Activated CD4-positive, alpha-beta T cell treated with anti-CD3 and anti-CD28 coated beads, Interleukin-2, amount 50 U/mL, for 1 hour (primary cell): ENCODE measurements at regions not wholly inside any gene's neighbourhood (a gene's known extent, or its start where the extent isn't known, plus 50 kb on each side); places are given as distances from the start of the nearest gene placed in this dataset.

Experiments
- DNase-seq: peaks from one replicate; pipeline ENCODE4 v3.0.0-alpha.2; 2020

- DNase-seq = no peak
These were observed 62.2 kb upstream of the TES start for GRCh38 chr7:116148108-116148507.

DNA sequence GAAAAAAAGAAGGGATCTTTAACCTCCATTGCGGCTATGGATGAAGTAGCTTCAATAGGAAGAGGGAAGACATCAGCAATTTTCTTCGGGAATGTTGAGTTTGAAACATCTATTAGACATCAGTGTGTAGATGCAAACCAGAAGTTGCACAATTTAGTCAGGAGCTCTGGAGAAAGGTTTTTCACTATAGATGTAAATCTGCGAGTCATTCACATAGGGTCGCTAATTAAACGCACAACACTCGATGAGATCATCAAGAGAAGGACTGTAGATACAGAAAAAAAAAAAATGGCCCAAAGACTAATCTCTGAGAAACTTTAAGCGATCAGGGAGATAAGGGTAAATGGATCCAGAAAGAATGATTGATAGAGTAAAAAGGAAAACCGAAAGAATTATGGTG, 61.7 kb upstream of the TES start:
- no peak for DNase-seq

DNA sequence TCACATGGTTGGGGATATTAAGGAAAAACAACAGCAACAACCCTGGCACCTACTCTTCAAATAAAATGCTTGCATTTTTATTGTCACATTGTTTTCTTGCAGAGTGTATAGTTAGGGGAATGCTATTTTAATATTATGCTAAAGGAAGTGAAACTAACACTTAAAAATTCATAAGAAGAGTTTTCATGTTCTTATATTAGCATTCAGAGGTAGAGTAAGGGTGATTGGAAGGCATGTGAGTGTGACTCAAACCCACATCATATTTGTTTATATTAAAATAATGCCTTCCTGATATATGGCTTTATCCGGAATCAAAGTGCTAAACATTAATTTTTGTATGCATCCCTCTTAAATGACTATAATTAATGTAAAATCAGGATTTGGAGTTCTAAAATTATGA, 59.8 kb upstream of the TES start:
- no peak for DNase-seq

GRCh38 chr7:116152276-116152675, 58.1 kb upstream of the TES start:
- no peak for DNase-seq

DNA sequence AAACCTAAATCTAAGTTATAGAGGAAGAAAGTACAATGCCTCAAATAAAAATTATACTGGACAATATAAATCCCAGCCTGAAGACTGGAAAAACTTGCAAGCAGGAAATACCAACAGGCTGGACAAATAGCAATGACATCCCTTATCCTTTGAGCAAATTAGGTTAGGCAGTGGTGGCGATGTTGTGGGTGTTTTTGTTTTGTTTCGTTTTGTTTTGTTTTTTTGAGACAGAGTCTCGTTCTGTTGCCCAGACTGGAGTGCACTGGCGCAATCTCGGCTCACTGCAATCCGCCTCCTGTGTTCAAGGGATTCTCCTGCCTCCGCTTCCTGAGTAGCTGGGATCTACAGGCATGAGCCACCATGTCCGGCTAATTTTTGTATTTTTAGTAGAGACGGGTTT, 57.3 kb upstream of the TES start:
- no peak for DNase-seq

GRCh38 chr7:116159711-116160110, 50.6 kb upstream of the TES start:
- DNase-seq = no peak
